SJSA1 (cell line): ENCODE measurements at regions not wholly inside any gene's neighbourhood (a gene's known extent, or its start where the extent isn't known, plus 50 kb on each side); places are given as distances from the start of the nearest gene placed in this dataset.
"Not testable (repeated sequence)": the region's sequence is repeated elsewhere in the genome, so short reads cannot be mapped to it uniquely, and the experiment has no call there.

Source experiments
- DNase-seq, 2 experiments: peaks; one replicate each; pipeline ENCODE4 v3.0.0-alpha.2; 2015 to 2020; ENCODE audit warnings: low spot score in 2 of 2, low read depth in 1 of 2
- H3K27ac ChIP-seq: fragments of 250-450 bp; sonication (Bioruptor Pico); 2 replicates; pipeline ENCODE4 v1.5.1; 2020; ENCODE audit warnings: mild to moderate bottlenecking, moderate library complexity
- H3K27me3 ChIP-seq: fragments of 250-450 bp; sonication (Bioruptor Pico); replicated peaks from 2 replicates; pipeline ENCODE4 v1.5.1; 2020; ENCODE audit warnings: mild to moderate bottlenecking, moderate library complexity
- H3K36me3 ChIP-seq: fragments of 250-450 bp; sonication (Bioruptor Pico); 2 replicates; pipeline ENCODE4 v1.5.1; 2020; ENCODE audit warnings: mild to moderate bottlenecking
- H3K4me1 ChIP-seq: fragments of 250-450 bp; sonication (Bioruptor Pico); replicated peaks from 2 replicates; pipeline ENCODE4 v1.6.1; 2021; ENCODE audit warnings: mild to moderate bottlenecking
- H3K4me3 ChIP-seq: fragments of 250-450 bp; sonication (Bioruptor Pico); 2 replicates; pipeline ENCODE4 v1.5.1; 2020; ENCODE audit warnings: mild to moderate bottlenecking
- H3K9me3 ChIP-seq: fragments of 250-450 bp; sonication (Bioruptor Pico); replicated peaks from 2 replicates; pipeline ENCODE4 v1.5.1; 2020; ENCODE audit warnings: mild to moderate bottlenecking

GRCh38 chr6:114997813-114998292 lies 655.0 kb upstream of the HS3ST5 start:
- Histone ChIP-seq H3K9me3 (no peaks in the 10 kb centered on the region), H3K36me3 (no peaks in the 10 kb centered on the region), H3K4me1 (no peaks in the 10 kb centered on the region), H3K27me3 (no peaks in the 10 kb centered on the region), H3K4me3 (no peak overlapping the region), H3K27ac (no peak overlapping the region)
- DNase-seq = no peak

- DNase-seq = no peak
- Histone ChIP-seq H3K4me3 (no peak overlapping the region), H3K36me3 (no peaks in the 10 kb centered on the region), H3K9me3 (no peaks in the 10 kb centered on the region), H3K27ac (no peak overlapping the region), H3K4me1 (no peaks in the 10 kb centered on the region), H3K27me3 (no peaks in the 10 kb centered on the region; the same call in 1 of the 2 replicates)
These were observed 652.7 kb upstream of the HS3ST5 start for GRCh38 chr6:114995526-114995925.

DNA sequence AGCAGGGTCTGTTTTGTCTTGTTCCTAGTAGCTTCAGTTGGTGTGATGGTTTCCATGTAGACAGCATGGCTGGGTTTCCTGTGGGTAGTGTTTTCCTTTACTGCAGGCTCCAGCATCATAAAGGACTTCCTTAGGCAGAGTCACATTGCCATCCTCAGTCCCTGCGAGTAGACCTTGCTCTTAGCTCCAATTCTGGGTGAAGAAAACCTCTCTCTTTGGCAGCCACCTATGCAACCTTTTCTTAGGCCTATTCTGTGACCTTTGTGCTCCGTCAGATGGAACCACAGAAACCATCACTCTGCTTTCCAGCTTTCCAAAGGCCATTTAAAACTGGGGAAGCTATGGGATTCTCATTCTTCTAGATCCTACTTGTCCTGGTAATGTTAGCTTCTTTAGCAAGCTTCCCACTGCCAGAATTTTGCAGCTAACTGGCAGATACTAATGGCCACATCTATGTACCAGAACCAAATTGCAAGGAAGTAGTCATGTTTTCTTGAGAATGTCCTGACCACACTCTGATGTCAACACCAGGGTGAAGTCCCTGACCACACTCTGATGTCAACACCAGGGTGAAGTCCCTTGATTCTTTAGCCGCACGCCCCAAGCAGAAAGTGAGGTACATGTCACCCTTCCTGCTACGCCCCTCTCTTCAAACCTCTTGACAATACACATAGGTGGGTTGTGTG lies 646.6 kb upstream of the HS3ST5 start:
- DNase-seq = no peak
- Histone ChIP-seq H3K36me3 (no peaks in the 10 kb centered on the region), H3K9me3 (no peaks in the 10 kb centered on the region), H3K27ac (no peak overlapping the region), H3K4me1 (no peaks in the 10 kb centered on the region), H3K4me3 (no peak overlapping the region), H3K27me3 (no peaks in the 10 kb centered on the region; the same call in 1 of the 2 replicates)

GRCh38 chr6:114987281-114987680 lies 644.5 kb upstream of the HS3ST5 start:
- Histone ChIP-seq H3K9me3 (no peaks in the 10 kb centered on the region), H3K4me3 (no peak overlapping the region), H3K27ac (no peak overlapping the region), H3K27me3 (no peaks in the 10 kb centered on the region; the same call in 1 of the 2 replicates), H3K4me1 (no peaks in the 10 kb centered on the region), H3K36me3 (no peaks in the 10 kb centered on the region)
- DNase-seq = no peak

DNA sequence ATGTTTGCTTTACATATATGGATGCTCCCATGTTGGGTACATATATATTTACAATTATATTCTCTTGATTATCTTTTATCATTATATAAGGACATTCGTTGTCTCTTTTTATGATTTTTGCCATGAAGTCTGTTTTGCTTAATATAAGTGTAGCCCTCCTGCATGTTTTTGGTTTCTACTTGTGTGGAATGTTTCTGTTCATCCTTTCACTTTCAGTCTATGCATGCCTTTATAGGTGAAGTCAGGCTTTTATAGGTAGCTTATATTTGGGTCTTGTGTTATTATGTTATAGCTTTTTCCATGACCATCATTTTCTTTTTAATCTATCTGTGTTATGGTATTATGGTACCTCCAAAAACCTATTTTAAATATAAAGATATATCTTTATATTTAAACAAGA lies 612.5 kb upstream of the HS3ST5 start:
- H3K36me3 ChIP-seq = no peaks in the 10 kb centered on the region
- H3K27ac ChIP-seq = no peak overlapping the region
- no peak overlapping the region for H3K4me3 ChIP-seq
- H3K27me3 ChIP-seq = no peaks in the 10 kb centered on the region
- H3K4me1 ChIP-seq = no peaks in the 10 kb centered on the region
- no peaks in the 10 kb centered on the region for H3K9me3 ChIP-seq
- no peak for DNase-seq

DNA sequence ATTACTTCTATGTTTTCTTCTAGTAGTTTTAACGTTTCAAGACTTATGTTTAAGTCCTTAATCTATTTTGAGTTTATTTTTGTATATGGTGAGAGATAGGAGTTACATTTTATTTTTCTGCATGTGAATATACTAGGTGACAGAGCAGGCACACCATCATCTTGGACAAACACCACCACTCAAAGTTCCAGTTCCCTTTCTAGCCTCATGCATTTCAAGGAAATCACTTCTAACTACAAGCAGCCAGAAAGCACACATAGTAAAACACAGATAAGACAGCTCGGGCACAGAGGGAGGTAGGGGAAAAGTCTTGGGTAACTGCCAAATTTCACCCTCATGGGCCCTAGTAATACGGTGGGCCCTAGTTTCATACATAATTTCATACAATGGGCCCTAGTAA lies 609.4 kb upstream of the HS3ST5 start:
- no peak overlapping the region for H3K4me3 ChIP-seq
- no peaks in the 10 kb centered on the region for H3K36me3 ChIP-seq
- H3K27ac ChIP-seq = no peak overlapping the region
- H3K4me1 ChIP-seq = no peaks in the 10 kb centered on the region
- no peaks in the 10 kb centered on the region for H3K9me3 ChIP-seq
- DNase-seq = no peak
- H3K27me3 ChIP-seq = no peaks in the 10 kb centered on the region

GRCh38 chr6:114945392-114945791 lies 602.6 kb upstream of the HS3ST5 start:
- Histone ChIP-seq H3K9me3 (no peaks in the 10 kb centered on the region), H3K27ac (no peak overlapping the region), H3K27me3 (no peaks in the 10 kb centered on the region), H3K4me3 (no peak overlapping the region), H3K4me1 (no peaks in the 10 kb centered on the region), H3K36me3 (no peaks in the 10 kb centered on the region)
- no peak for DNase-seq

DNA sequence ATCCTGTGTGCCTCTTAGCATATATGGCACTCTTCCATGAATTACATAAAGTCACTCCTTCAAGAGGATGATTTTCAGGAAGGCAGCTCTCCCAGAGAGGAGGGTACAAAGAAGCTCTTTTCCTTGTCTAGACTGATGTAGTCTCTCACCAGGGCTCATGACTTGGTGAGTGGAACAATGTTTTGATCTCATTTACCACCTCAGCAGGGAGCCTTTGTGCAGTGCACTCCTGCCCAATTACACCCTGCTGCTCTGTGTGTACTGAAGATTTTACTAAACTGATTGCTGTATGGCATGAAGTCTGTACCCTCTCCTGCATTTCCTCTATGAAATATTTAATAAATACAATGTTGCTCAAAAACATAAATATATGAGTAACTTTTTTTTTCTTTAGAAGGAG lies 598.3 kb upstream of the HS3ST5 start:
- no peaks in the 10 kb centered on the region for H3K27me3 ChIP-seq
- H3K9me3 ChIP-seq = no peaks in the 10 kb centered on the region
- DNase-seq = no peak
- H3K27ac ChIP-seq = no peak overlapping the region
- no peaks in the 10 kb centered on the region for H3K4me1 ChIP-seq
- no peak overlapping the region for H3K4me3 ChIP-seq
- H3K36me3 ChIP-seq = no peaks in the 10 kb centered on the region

GRCh38 chr6:114940181-114940580 lies 597.4 kb upstream of the HS3ST5 start:
- H3K36me3 ChIP-seq = no peaks in the 10 kb centered on the region
- H3K4me1 ChIP-seq = no peaks in the 10 kb centered on the region
- no peak overlapping the region for H3K4me3 ChIP-seq
- no peaks in the 10 kb centered on the region for H3K27me3 ChIP-seq
- no peaks in the 10 kb centered on the region for H3K9me3 ChIP-seq
- no peak for DNase-seq
- no peak overlapping the region for H3K27ac ChIP-seq

- no peak overlapping the region for H3K27ac ChIP-seq
- no peaks in the 10 kb centered on the region for H3K9me3 ChIP-seq
- DNase-seq = no peak
- no peak overlapping the region for H3K4me3 ChIP-seq
- H3K27me3 ChIP-seq = no peaks in the 10 kb centered on the region
- H3K36me3 ChIP-seq = no peaks in the 10 kb centered on the region
- H3K4me1 ChIP-seq = no peaks in the 10 kb centered on the region
These were observed 596.8 kb upstream of the HS3ST5 start for GRCh38 chr6:114939630-114940029.

DNA sequence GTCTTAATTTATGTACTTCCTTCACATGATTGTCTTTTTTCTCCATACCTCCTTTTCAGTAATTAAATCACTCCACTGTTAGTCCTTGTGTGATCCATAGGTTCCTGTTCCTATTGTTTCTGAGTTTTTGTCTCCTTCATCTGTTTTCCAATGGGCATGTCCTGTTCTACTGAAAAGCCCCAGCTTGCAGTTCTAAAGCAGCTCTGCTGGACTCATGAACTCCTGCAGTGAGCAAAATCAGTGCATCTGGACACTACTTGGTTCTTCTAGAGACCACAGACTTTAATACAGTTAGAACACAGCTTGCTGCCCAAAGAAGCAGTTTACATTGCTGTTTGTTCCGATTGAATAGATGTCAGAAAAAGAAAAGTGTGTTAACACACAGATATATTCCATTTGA lies 593.3 kb upstream of the HS3ST5 start:
- no peak for DNase-seq
- H3K9me3 ChIP-seq = no peaks in the 10 kb centered on the region
- no peaks in the 10 kb centered on the region for H3K4me1 ChIP-seq
- H3K36me3 ChIP-seq = no peaks in the 10 kb centered on the region
- H3K27me3 ChIP-seq = no peaks in the 10 kb centered on the region
- no peak overlapping the region for H3K27ac ChIP-seq
- no peak overlapping the region for H3K4me3 ChIP-seq

GRCh38 chr6:114934079-114934478 lies 591.3 kb upstream of the HS3ST5 start:
- Histone ChIP-seq H3K9me3 (no peaks in the 10 kb centered on the region), H3K4me1 (no peaks in the 10 kb centered on the region), H3K27ac (no peak overlapping the region), H3K36me3 (no peaks in the 10 kb centered on the region), H3K27me3 (no peaks in the 10 kb centered on the region), H3K4me3 (no peak overlapping the region)
- no peak for DNase-seq

GRCh38 chr6:114928731-114929130 lies 585.9 kb upstream of the HS3ST5 start:
- DNase-seq, H3K9me3 ChIP-seq, H3K27ac ChIP-seq, H3K4me1 ChIP-seq, H3K27me3 ChIP-seq, H3K4me3 ChIP-seq, H3K36me3 ChIP-seq: not testable (repeated sequence)

- no peaks in the 10 kb centered on the region for H3K9me3 ChIP-seq
- H3K27ac ChIP-seq = no peak overlapping the region
- no peaks in the 10 kb centered on the region for H3K4me1 ChIP-seq
- DNase-seq = no peak
- peaks cover 2% of the 10 kb centered on the region; the same call in 1 of the 2 replicates for H3K27me3 ChIP-seq
- H3K36me3 ChIP-seq = no peaks in the 10 kb centered on the region
- no peak overlapping the region for H3K4me3 ChIP-seq
These were observed 563.3 kb upstream of the HS3ST5 start for GRCh38 chr6:114906096-114906495.

- Histone ChIP-seq H3K36me3 (no peaks in the 10 kb centered on the region), H3K4me1 (no peaks in the 10 kb centered on the region), H3K9me3 (no peaks in the 10 kb centered on the region), H3K4me3 (no peak overlapping the region), H3K27me3 (no peaks in the 10 kb centered on the region), H3K27ac (no peak overlapping the region)
- DNase-seq = no peak
These were observed 554.7 kb upstream of the HS3ST5 start for GRCh38 chr6:114897536-114897935.
